ENCODE measurements at regions not wholly inside any gene's neighbourhood (a gene's known extent, or its start where the extent isn't known, plus 50 kb on each side); places are given as distances from the start of the nearest gene placed in this dataset.

GRCh38 chr4:8707045-8707781, 114.6 kb downstream of the CPZ start:
- no peak for TF ChIP-seq POLR2AphosphoS5 (IDR thresholded peaks at IDR 0.05; ENCODE audit: low read depth, low read length)
- TF ChIP-seq POLR2A (IDR thresholded peaks at IDR 0.05; ENCODE audit: low read depth, low read length), result no peak
- TF ChIP-seq TAF1 (IDR thresholded peaks at IDR 0.05; ENCODE audit: low read depth, low read length), result no peak
